Right lobe of liver (tissue), 6 donors: ENCODE measurements at regions not wholly inside any gene's neighbourhood (a gene's known extent, or its start where the extent isn't known, plus 50 kb on each side); places are given as distances from the start of the nearest gene placed in this dataset.

Experiments used
- ATAC-seq, 4 donors: fragments of 200-7000 bp; cut with Tn5 transposase; one replicate each; pipeline ENCODE4 v1.9.1; 2020; ENCODE audit warnings: mild to moderate bottlenecking in 4 of 4, moderate library complexity in 4 of 4
- DNase-seq, 3 donors: peaks; one replicate each; pipeline ENCODE4 v3.0.0-alpha.2; 2020
- H3K27ac ChIP-seq, 3 donors: fragments of 200-600 bp; one replicate each; pipeline ENCODE4 v1.8.0; 2022
- H3K27me3 ChIP-seq, 2 donors: fragments of 200-600 bp; one replicate each; pipeline ENCODE4 v1.8.0; 2022
- H3K36me3 ChIP-seq, 4 donors: fragments of 200-600 bp; sonication (generic) in 1 of 4; one replicate each; pipeline versions ENCODE4 v1.5.1 to v1.8.0; 2017 to 2022; ENCODE audit warnings: control low read depth in 1 of 4
- H3K4me1 ChIP-seq, 4 donors: fragments of 200-600 bp; sonication (generic) in 1 of 4; one replicate each; pipeline versions ENCODE4 v1.5.1 to v1.8.0; 2017 to 2022; ENCODE audit warnings: control low read depth in 1 of 4
- H3K4me3 ChIP-seq, 3 donors: fragments of 200-600 bp; one replicate each; pipeline ENCODE4 v1.8.0; 2022
- H3K9me3 ChIP-seq, 4 donors: fragments of 200-600 bp; sonication (generic) in 1 of 4; one replicate each; pipeline versions ENCODE4 v1.5.1 to v1.8.0; 2017 to 2022; ENCODE audit warnings: control low read depth in 1 of 4
- CTCF ChIP-seq, 4 donors: fragments of 200-600 bp in 3 of 4; fragments of 450-650 bp in 1 of 4; IDR thresholded peaks; one replicate each; pipeline versions ENCODE4 v1.5.1 to v1.8.0; 2016 to 2022; ENCODE audit warnings: antibody characterized with exemption in 4 of 4, mild to moderate bottlenecking in 2 of 4
- POLR2A ChIP-seq: fragments of 450-650 bp; IDR thresholded peaks from one replicate; pipeline ENCODE4 v1.6.1; 2017; ENCODE audit warnings: antibody characterized with exemption, mild to moderate bottlenecking
- WGBS: methylation state at CpG from one replicate; pipeline ENCODE4 v1.1.6; 2018; ENCODE audit warnings: low coverage, low lambda C conversion rate; ENCODE audit not compliant: insufficient coverage; ENCODE audit errors: missing lambda C conversion rate; 5-methylcytosine and 5-hydroxymethylcytosine counted together
- intact Hi-C, 2 donors: fragments of 100-400 bp; cut with DNase I; formaldehyde crosslinking; loops; one replicate each; pipeline versions ENCODE4 v1.11.2 to v1.14.1; 2022
- donor health status: DM: no; HTN: yes; CAD: no.
- donor health status: DM: no; HTN: no; CAD: no.
- donor health status: DM: no; HTN: no; CAD: no.
- donor health status: DM: no; HTN: yes; CAD: no.
- donor health status: DM: no; HTN: yes; CAD: no.

GRCh38 chr3:43199645-43200306 lies 86.6 kb upstream of the SNRK start:
- H3K27me3 ChIP-seq, result no peaks in the 10 kb centered on the region
- no peaks in the 10 kb centered on the region for H3K4me1 ChIP-seq
- no peak overlapping the region for H3K4me3 ChIP-seq
- intact Hi-C loops, result no loop called here
- no peak overlapping the region for H3K27ac ChIP-seq
- DNase-seq (no peak), ATAC-seq (no peak)
- 79% methylated on average over 2 of the region's 3 CpGs for whole genome bisulfite sequencing
- no peaks in the 10 kb centered on the region for H3K9me3 ChIP-seq
- no peak for TF ChIP-seq CTCF (IDR thresholded peaks at IDR 0.05)
- TF ChIP-seq POLR2A, result no peak
- no peaks in the 10 kb centered on the region for H3K36me3 ChIP-seq

GRCh38 chr3:43198791-43199644 lies 87.3 kb upstream of the SNRK start:
- no peaks in the 10 kb centered on the region for H3K9me3 ChIP-seq
- no peak overlapping the region for H3K4me3 ChIP-seq
- ATAC-seq (no peak), DNase-seq (no peak)
- TF ChIP-seq CTCF (IDR thresholded peaks at IDR 0.05) (no peak), POLR2A (no peak)
- intact Hi-C loops, result no loop called here
- H3K27me3 ChIP-seq, result no peaks in the 10 kb centered on the region
- H3K27ac ChIP-seq, result no peak overlapping the region
- H3K36me3 ChIP-seq, result no peaks in the 10 kb centered on the region
- H3K4me1 ChIP-seq, result no peaks in the 10 kb centered on the region
- WGBS, result 93% methylated on average over 3 of the region's 3 CpGs

- intact Hi-C loops, result no loop called here
- Histone ChIP-seq H3K36me3 (no peaks in the 10 kb centered on the region), H3K27me3 (no peaks in the 10 kb centered on the region), H3K4me3 (no peak overlapping the region), H3K9me3 (no peaks in the 10 kb centered on the region), H3K4me1 (no peaks in the 10 kb centered on the region), H3K27ac (no peak overlapping the region)
- 89% methylated on average over 3 of the region's 3 CpGs for WGBS
- ATAC-seq (no peak), DNase-seq (no peak)
- TF ChIP-seq POLR2A (no peak), CTCF (IDR thresholded peaks at IDR 0.05) (no peak)
Observed at GRCh38 chr3:43198301-43198700, 88.0 kb upstream of the SNRK start.

DNA sequence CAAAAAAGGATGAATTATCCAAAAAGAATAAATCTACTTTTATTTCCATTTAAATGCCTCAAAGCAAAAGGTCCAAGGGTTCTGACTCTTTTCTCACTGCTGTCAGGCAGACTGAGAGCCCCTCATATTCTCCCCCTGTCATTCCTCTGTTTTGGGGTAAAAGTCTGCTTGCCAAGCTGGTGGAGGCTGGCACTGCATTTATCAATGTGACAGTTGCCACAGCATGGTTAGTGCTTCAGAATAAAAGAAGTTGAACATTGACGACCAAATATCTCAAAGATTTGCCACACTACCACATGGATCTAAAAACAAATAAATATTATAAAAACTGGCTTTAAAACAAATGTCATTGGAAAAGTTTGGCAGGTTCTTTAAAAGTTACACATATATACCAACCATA lies 89.2 kb upstream of the SNRK start:
- ATAC-seq (no peak), DNase-seq (no peak)
- no peak overlapping the region for H3K4me3 ChIP-seq
- TF ChIP-seq POLR2A (no peak), CTCF (IDR thresholded peaks at IDR 0.05) (no peak)
- no peaks in the 10 kb centered on the region for H3K36me3 ChIP-seq
- intact Hi-C loops, result no loop called here
- H3K9me3 ChIP-seq, result no peaks in the 10 kb centered on the region
- no peaks in the 10 kb centered on the region for H3K27me3 ChIP-seq
- no peak overlapping the region for H3K27ac ChIP-seq
- H3K4me1 ChIP-seq, result no peaks in the 10 kb centered on the region
- 56% methylated on average over 1 of the region's 1 CpG for WGBS
